ENCODE measurements at regions not wholly inside any gene's neighbourhood (a gene's known extent, or its start where the extent isn't known, plus 50 kb on each side); places are given as distances from the start of the nearest gene placed in this dataset.

- CTCF ChIA-PET = no interaction called here
- no peak overlapping the region for H3K4me3 ChIP-seq (ENCODE audit: low read depth, low read length)
- POLR2A ChIA-PET = no interaction called here
- no peaks in the 10 kb centered on the region for H3K27me3 ChIP-seq (ENCODE audit: control insufficient read depth, insufficient read depth, low read length)
- H3K36me3 ChIP-seq (ENCODE audit: control insufficient read depth, insufficient read depth, low read length) = no peaks in the 10 kb centered on the region
- DNase-seq (ENCODE audit: low read depth) = no peak
- no peak for TF ChIP-seq CTCF (IDR thresholded peaks at IDR 0.05; ENCODE audit: insufficient read depth, low read depth, low read length)
Measured at GRCh38 chr1:36729289-36729688, 246.6 kb upstream of the CSF3R start.

- DNase-seq (ENCODE audit: low read depth) = no peak
- H3K4me3 ChIP-seq (ENCODE audit: low read depth, low read length) = no peak overlapping the region
- no peaks in the 10 kb centered on the region for H3K27me3 ChIP-seq (ENCODE audit: control insufficient read depth, insufficient read depth, low read length)
- H3K36me3 ChIP-seq (ENCODE audit: control insufficient read depth, insufficient read depth, low read length) = no peaks in the 10 kb centered on the region
- TF ChIP-seq CTCF (IDR thresholded peaks at IDR 0.05; ENCODE audit: insufficient read depth, low read depth, low read length) = no peak
- CTCF ChIA-PET = no interaction called here
- POLR2A ChIA-PET = no interaction called here
Measured at GRCh38 chr1:36728846-36729245, 246.1 kb upstream of the CSF3R start.

- Histone ChIP-seq H3K4me3 (ENCODE audit: low read depth, low read length) (no peak overlapping the region), H3K36me3 (ENCODE audit: control insufficient read depth, insufficient read depth, low read length) (no peaks in the 10 kb centered on the region), H3K27me3 (ENCODE audit: control insufficient read depth, insufficient read depth, low read length) (no peaks in the 10 kb centered on the region)
- DNase-seq (ENCODE audit: low read depth) = no peak
- ChIA-PET POLR2A (no interaction called here), CTCF (interaction anchor here (0.6 kb wide), 1 partner anchor 56 kb away, joined by 3 read pairs; no protein-coding TSS in a partner anchor)
- no peak for TF ChIP-seq CTCF (IDR thresholded peaks at IDR 0.05; ENCODE audit: insufficient read depth, low read depth, low read length)
Measured at GRCh38 chr1:36728051-36728450, 245.3 kb upstream of the CSF3R start.

GRCh38 chr1:36725151-36725550, 242.4 kb upstream of the CSF3R start:
- TF ChIP-seq CTCF (IDR thresholded peaks at IDR 0.05; ENCODE audit: insufficient read depth, low read depth, low read length) = no peak
- CTCF ChIA-PET = no interaction called here
- Histone ChIP-seq H3K36me3 (ENCODE audit: control insufficient read depth, insufficient read depth, low read length) (no peaks in the 10 kb centered on the region), H3K27me3 (ENCODE audit: control insufficient read depth, insufficient read depth, low read length) (no peaks in the 10 kb centered on the region), H3K4me3 (ENCODE audit: low read depth, low read length) (no peak overlapping the region)
- POLR2A ChIA-PET = no interaction called here
- DNase-seq (ENCODE audit: low read depth) = no peak

- ChIA-PET CTCF (no interaction called here), POLR2A (no interaction called here)
- no peak for TF ChIP-seq CTCF (IDR thresholded peaks at IDR 0.05; ENCODE audit: insufficient read depth, low read depth, low read length)
- Histone ChIP-seq H3K27me3 (ENCODE audit: control insufficient read depth, insufficient read depth, low read length) (no peaks in the 10 kb centered on the region), H3K4me3 (ENCODE audit: low read depth, low read length) (no peak overlapping the region), H3K36me3 (ENCODE audit: control insufficient read depth, insufficient read depth, low read length) (no peaks in the 10 kb centered on the region)
- no peak for DNase-seq (ENCODE audit: low read depth)
Measured at GRCh38 chr1:36723813-36724212, 241.1 kb upstream of the CSF3R start.
